Neural progenitor cell (in vitro differentiated cells): ENCODE measurements at regions not wholly inside any gene's neighbourhood (a gene's known extent, or its start where the extent isn't known, plus 50 kb on each side); places are given as distances from the start of the nearest gene placed in this dataset.

Experiments used
- DNase-seq: peaks from one replicate; pipeline ENCODE4 v3.0.0-alpha.2; 2016; ENCODE audit warnings: low spot score
- H2AFZ ChIP-seq: fragments of 200-600 bp; sonication (generic); replicated peaks from 2 replicates; pipeline ENCODE4 v1.6.1; 2016; ENCODE audit warnings: antibody characterized with exemption
- H3F3A ChIP-seq: fragments of 200-600 bp; sonication (generic); 2 replicates; pipeline ENCODE4 v1.6.1; 2016; ENCODE audit warnings: antibody characterized with exemption, low read depth
- H3K27ac ChIP-seq: fragments of 200-600 bp; sonication (generic); 2 replicates; pipeline ENCODE4 v1.5.1; 2016; ENCODE audit warnings: mild to moderate bottlenecking
- H3K27me3 ChIP-seq: fragments of 200-600 bp; sonication (generic); 2 replicates; pipeline ENCODE4 v1.6.1; 2016; ENCODE audit warnings: mild to moderate bottlenecking, moderate library complexity
- H3K36me3 ChIP-seq: fragments of 200-600 bp; sonication (generic); 2 replicates; pipeline ENCODE4 v1.5.1; 2016
- H3K4me1 ChIP-seq: fragments of 200-600 bp; sonication (generic); 2 replicates; pipeline ENCODE4 v1.6.1; 2016; ENCODE audit warnings: mixed run types
- H3K4me2 ChIP-seq: fragments of 200-600 bp; sonication (generic); 2 replicates; pipeline ENCODE4 v1.6.1; 2016
- H3K4me3 ChIP-seq: fragments of 200-600 bp; sonication (generic); 2 replicates; pipeline ENCODE4 v1.5.1; 2016
- H3K79me2 ChIP-seq: fragments of 200-600 bp; sonication (generic); 2 replicates; pipeline ENCODE4 v1.6.1; 2016; ENCODE audit warnings: low read depth
- H3K9ac ChIP-seq: fragments of 200-600 bp; sonication (generic); 2 replicates; pipeline ENCODE4 v1.6.1; 2016
- H3K9me3 ChIP-seq: fragments of 200-600 bp; sonication (generic); 2 replicates; pipeline ENCODE4 v1.5.1; 2016; ENCODE audit warnings: low read depth
- H4K20me1 ChIP-seq: fragments of 200-600 bp; sonication (generic); 2 replicates; pipeline ENCODE4 v1.6.1; 2016; ENCODE audit warnings: low read depth
- H3K27ac Mint-ChIP-seq: 3 replicates; pipeline ENCODE4 v1.8.0; 2021; ENCODE audit warnings: mixed read lengths
- H3K27me3 Mint-ChIP-seq: 2 replicates; pipeline ENCODE4 v1.8.0; 2022; ENCODE audit warnings: low read depth, mild to moderate bottlenecking, inconsistent platforms, moderate library complexity, mixed read lengths; ENCODE audit not compliant: insufficient read depth
- H3K36me3 Mint-ChIP-seq: 3 replicates; pipeline ENCODE4 v1.8.0; 2021; ENCODE audit warnings: mixed read lengths
- H3K4me1 Mint-ChIP-seq: 3 replicates; pipeline ENCODE4 v1.8.0; 2021; ENCODE audit warnings: mixed read lengths
- H3K4me3 Mint-ChIP-seq: 3 replicates; pipeline ENCODE4 v1.8.0; 2021; ENCODE audit warnings: mild to moderate bottlenecking, moderate library complexity, mixed read lengths
- H3K9me3 Mint-ChIP-seq: 3 replicates; pipeline ENCODE4 v1.8.0; 2020; ENCODE audit warnings: mixed read lengths
- CTCF ChIP-seq: fragments of 200-600 bp; sonication (generic); IDR thresholded peaks from 2 replicates; pipeline ENCODE4 v1.5.1; 2017; ENCODE audit warnings: antibody characterized with exemption, mild to moderate bottlenecking
- EZH2 ChIP-seq: fragments of 200-600 bp; sonication (generic); IDR thresholded peaks from 2 replicates; pipeline ENCODE4 v1.6.1; 2017; ENCODE audit warnings: antibody characterized with exemption, mild to moderate bottlenecking, moderate library complexity
- EZH2phosphoT487 ChIP-seq: fragments of 200-600 bp; sonication (generic); IDR thresholded peaks from 2 replicates; pipeline ENCODE4 v1.6.1; 2017; ENCODE audit warnings: antibody characterized with exemption

DNA sequence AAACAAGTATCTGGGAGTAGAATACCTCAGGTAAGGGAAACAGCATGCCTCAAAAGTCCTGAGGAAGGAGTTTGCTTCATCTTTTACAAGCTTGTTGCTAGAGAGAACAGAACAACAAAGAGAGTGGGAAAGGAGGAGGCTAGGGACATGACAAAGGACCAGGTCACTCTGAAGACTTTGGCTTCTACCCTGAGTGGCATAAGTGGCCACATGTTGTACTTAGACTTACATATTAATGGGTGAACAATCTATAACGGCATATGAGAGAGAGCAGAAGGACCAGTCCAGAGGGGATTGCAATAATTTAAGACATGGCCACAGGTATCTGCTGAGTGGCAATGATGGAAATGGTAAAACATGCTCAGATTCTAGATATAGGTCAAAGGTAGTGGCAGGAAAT is 668.3 kb upstream of the ADGRB3 start:
- no peak overlapping the region for H2AFZ ChIP-seq
- Mint-ChIP-seq H3K4me3 (no peak overlapping the region), H3K27me3 (no peaks in the 10 kb centered on the region), H3K36me3 (no peaks in the 10 kb centered on the region), H3K27ac (no peak overlapping the region), H3K9me3 (no peaks in the 10 kb centered on the region), H3K4me1 (no peaks in the 10 kb centered on the region)
- no peaks in the 10 kb centered on the region for H3F3A ChIP-seq
- H3K4me1 ChIP-seq, result no peaks in the 10 kb centered on the region
- H3K4me3 ChIP-seq, result no peak overlapping the region
- no peak for DNase-seq
- no peaks in the 10 kb centered on the region for H3K79me2 ChIP-seq
- no peak overlapping the region for H3K4me2 ChIP-seq
- no peak overlapping the region for H3K27ac ChIP-seq
- TF ChIP-seq EZH2 (no peak), EZH2phosphoT487 (no peak), CTCF (no peak)
- H4K20me1 ChIP-seq, result no peaks in the 10 kb centered on the region
- H3K9me3 ChIP-seq, result no peaks in the 10 kb centered on the region
- no peaks in the 10 kb centered on the region for H3K27me3 ChIP-seq
- no peaks in the 10 kb centered on the region for H3K36me3 ChIP-seq
- no peak overlapping the region for H3K9ac ChIP-seq

- Histone ChIP-seq H4K20me1 (no peaks in the 10 kb centered on the region), H3K79me2 (no peaks in the 10 kb centered on the region), H3K27ac (no peak overlapping the region), H3F3A (no peaks in the 10 kb centered on the region), H3K27me3 (no peaks in the 10 kb centered on the region), H2AFZ (no peak overlapping the region), H3K4me2 (no peak overlapping the region), H3K4me3 (no peak overlapping the region), H3K9me3 (no peaks in the 10 kb centered on the region), H3K9ac (no peak overlapping the region), H3K4me1 (no peaks in the 10 kb centered on the region), H3K36me3 (no peaks in the 10 kb centered on the region)
- Mint-ChIP-seq H3K27me3 (peaks cover 2% of the 10 kb centered on the region), H3K4me3 (no peak overlapping the region), H3K36me3 (no peaks in the 10 kb centered on the region), H3K27ac (no peak overlapping the region), H3K4me1 (no peaks in the 10 kb centered on the region), H3K9me3 (peaks cover 22% of the 10 kb centered on the region)
- no peak for DNase-seq
- TF ChIP-seq CTCF, result no peak
- no peak for TF ChIP-seq EZH2
- no peak for TF ChIP-seq EZH2phosphoT487
Observed at GRCh38 chr6:67956352-67956751, 678.7 kb upstream of the ADGRB3 start.

GRCh38 chr6:67952948-67953347 is 682.1 kb upstream of the ADGRB3 start:
- Mint-ChIP-seq H3K4me1 (no peaks in the 10 kb centered on the region), H3K27me3 (peaks cover 2% of the 10 kb centered on the region)
- TF ChIP-seq CTCF, result no peak
- no peak for TF ChIP-seq EZH2phosphoT487
- no peak for TF ChIP-seq EZH2

More at GRCh38 chr6:67952948-67953347, 682.1 kb upstream of the ADGRB3 start:
- Histone ChIP-seq H3K36me3 (no peaks in the 10 kb centered on the region), H3K27ac (no peak overlapping the region), H4K20me1 (no peaks in the 10 kb centered on the region), H3K9me3 (no peaks in the 10 kb centered on the region), H3F3A (no peaks in the 10 kb centered on the region), H2AFZ (no peak overlapping the region), H3K79me2 (no peaks in the 10 kb centered on the region), H3K4me3 (no peak overlapping the region), H3K9ac (no peak overlapping the region), H3K27me3 (no peaks in the 10 kb centered on the region), H3K4me2 (no peak overlapping the region), H3K4me1 (no peaks in the 10 kb centered on the region)
- Mint-ChIP-seq H3K9me3 (peaks cover 28% of the 10 kb centered on the region), H3K36me3 (no peaks in the 10 kb centered on the region), H3K27ac (no peak overlapping the region), H3K4me3 (no peak overlapping the region)
- no peak for DNase-seq
